ENCODE measurements at regions not wholly inside any gene's neighbourhood (a gene's known extent, or its start where the extent isn't known, plus 50 kb on each side); places are given as distances from the start of the nearest gene placed in this dataset.

DNA sequence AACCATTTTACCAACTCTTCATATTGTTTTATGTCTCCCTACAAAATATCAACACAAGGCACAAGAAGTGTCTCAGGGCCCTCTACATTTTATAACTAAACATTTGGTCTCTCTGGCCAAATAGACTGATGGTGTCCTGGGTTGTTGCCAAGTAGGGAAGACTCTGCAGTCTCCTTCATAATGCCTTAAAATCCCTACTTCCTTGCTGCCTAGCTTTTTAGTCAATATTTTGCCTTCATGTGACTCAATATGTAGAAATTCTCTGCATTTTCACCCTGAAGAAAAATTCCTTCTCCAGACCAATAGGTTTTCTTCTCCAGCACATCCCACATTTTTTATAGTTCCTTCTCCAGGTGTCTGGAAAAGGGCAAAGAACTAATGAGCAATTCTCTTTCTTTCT is 72.6 kb upstream of the IPO9 start:
- no peak overlapping the region for H3K4me3 ChIP-seq
- no peaks in the 10 kb centered on the region for H3K36me3 ChIP-seq
- H3K4me1 ChIP-seq, result peaks cover 5 to 10% of the 10 kb centered on the region in 2 donors
- TF ChIP-seq, protein P1, sequence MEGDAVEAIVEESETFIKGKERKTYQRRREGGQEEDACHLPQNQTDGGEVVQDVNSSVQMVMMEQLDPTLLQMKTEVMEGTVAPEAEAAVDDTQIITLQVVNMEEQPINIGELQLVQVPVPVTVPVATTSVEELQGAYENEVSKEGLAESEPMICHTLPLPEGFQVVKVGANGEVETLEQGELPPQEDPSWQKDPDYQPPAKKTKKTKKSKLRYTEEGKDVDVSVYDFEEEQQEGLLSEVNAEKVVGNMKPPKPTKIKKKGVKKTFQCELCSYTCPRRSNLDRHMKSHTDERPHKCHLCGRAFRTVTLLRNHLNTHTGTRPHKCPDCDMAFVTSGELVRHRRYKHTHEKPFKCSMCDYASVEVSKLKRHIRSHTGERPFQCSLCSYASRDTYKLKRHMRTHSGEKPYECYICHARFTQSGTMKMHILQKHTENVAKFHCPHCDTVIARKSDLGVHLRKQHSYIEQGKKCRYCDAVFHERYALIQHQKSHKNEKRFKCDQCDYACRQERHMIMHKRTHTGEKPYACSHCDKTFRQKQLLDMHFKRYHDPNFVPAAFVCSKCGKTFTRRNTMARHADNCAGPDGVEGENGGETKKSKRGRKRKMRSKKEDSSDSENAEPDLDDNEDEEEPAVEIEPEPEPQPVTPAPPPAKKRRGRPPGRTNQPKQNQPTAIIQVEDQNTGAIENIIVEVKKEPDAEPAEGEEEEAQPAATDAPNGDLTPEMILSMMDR (IDR thresholded peaks at IDR 0.05), result no peak
- H3K9me3 ChIP-seq, result no peaks in the 10 kb centered on the region
- peak in 1 of 4 donors; percentile 53 for DNase-seq
- intact Hi-C loops (cut with DNase I), result no loop called here
- H3K27ac ChIP-seq, result no peak overlapping the region
- H3K27me3 ChIP-seq, result no peaks in the 10 kb centered on the region
- ATAC-seq, result no peak

DNA sequence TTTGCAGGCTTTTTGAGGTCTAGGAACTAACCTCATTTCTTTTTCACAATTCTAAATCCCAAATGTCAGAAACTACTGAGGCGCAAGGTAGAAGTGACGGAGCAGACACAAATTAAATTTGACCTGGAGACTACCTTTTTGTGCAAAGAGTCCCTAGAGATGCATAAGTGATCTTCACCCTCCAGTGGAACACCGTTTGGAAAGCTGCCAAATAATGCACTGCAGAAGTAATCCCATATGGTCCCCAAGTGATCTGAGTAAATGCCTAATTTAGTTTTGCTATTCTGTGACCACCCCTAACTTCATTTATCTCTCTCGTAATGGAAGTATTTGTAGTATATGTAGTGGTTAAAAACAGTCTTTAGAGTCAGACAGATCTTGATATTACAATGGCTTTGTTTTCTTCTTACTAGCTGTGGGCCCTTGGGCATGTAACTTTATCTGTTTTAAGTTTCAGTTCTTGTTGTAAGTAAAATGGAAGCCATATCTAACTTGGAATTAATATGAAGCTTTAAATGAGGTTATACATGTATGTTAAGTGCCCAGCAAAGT is 70.4 kb upstream of the IPO9 start:
- TF ChIP-seq, protein P1 (IDR thresholded peaks at IDR 0.05), result no peak
- no peak overlapping the region for H3K4me3 ChIP-seq
- ATAC-seq, result no peak
- H3K27ac ChIP-seq, result no peak overlapping the region
- H3K36me3 ChIP-seq, result no peaks in the 10 kb centered on the region
- H3K9me3 ChIP-seq, result no peaks in the 10 kb centered on the region
- intact Hi-C loops (cut with DNase I), result no loop called here
- no peak for DNase-seq
- H3K27me3 ChIP-seq, result no peaks in the 10 kb centered on the region
- H3K4me1 ChIP-seq, result peaks cover 2 to 5% of the 10 kb centered on the region in 2 donors

DNA sequence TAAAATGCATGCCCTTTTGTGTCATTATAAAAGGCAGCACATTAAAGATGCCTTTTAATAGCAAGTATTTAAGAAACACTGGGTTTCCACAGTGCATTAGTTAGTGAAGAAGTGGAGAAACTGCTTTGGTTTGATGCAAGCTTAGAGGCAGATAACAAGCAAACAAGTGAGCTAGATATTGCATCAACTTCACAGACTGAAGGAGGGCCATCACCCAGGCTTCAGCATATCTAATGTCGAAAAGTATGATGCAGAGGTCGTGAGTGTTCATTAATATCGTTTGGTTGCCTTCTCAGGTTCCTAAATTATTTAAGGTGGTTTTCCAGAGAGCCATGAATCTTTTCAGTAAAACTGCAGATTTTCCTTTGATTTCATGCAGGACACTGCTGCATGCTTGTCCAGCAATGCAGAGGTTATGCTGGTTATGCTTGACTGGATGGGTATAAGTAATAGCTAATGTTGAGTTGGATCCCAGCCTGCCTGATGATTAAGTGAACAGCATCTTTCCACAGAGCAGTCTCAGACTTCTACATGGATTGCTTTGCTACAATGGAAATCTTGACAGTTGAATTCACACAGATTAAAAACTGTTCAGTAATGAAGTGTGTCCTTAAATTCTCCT is 69.7 kb upstream of the IPO9 start:
- DNase-seq (no peak), ATAC-seq (no peak)
- H3K27ac ChIP-seq, result peak overlapping the region in 1 of 2 donors; percentile 0
- H3K4me1 ChIP-seq, result peaks cover 0 to 5% of the 10 kb centered on the region in 2 donors
- intact Hi-C loops (cut with DNase I), result no loop called here
- H3K9me3 ChIP-seq, result no peaks in the 10 kb centered on the region
- TF ChIP-seq, protein P1 (IDR thresholded peaks at IDR 0.05), result no peak
- no peak overlapping the region for H3K4me3 ChIP-seq
- H3K36me3 ChIP-seq, result no peaks in the 10 kb centered on the region
- H3K27me3 ChIP-seq, result no peaks in the 10 kb centered on the region

DNA sequence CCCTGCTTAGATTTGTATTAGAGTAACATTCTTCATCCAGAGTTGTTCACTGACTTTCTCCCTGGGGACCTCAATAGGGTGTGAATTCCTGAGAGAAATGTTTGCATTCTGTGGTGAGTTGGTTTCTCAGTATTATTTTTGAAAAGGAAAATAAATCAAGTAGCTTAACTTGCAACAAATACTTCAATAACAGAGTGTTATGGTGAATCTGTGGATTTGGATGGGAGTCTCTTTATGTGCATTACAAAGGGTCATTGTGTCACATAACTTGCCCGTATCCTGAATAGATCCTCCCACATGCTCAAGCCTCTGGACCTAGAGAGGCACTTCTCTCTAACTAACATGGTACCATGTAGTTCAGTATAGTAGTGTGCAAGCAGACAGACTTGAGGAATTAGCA is 68.4 kb upstream of the IPO9 start:
- TF ChIP-seq, protein P1 (IDR thresholded peaks at IDR 0.05), result no peak
- Histone ChIP-seq H3K4me3 (no peak overlapping the region), H3K9me3 (no peaks in the 10 kb centered on the region), H3K27ac (no peak overlapping the region), H3K4me1 (peaks cover 0 to 5% of the 10 kb centered on the region in 2 donors), H3K27me3 (no peaks in the 10 kb centered on the region), H3K36me3 (no peaks in the 10 kb centered on the region)
- ATAC-seq (no peak), DNase-seq (no peak)
- intact Hi-C loops (cut with DNase I), result no loop called here

DNA sequence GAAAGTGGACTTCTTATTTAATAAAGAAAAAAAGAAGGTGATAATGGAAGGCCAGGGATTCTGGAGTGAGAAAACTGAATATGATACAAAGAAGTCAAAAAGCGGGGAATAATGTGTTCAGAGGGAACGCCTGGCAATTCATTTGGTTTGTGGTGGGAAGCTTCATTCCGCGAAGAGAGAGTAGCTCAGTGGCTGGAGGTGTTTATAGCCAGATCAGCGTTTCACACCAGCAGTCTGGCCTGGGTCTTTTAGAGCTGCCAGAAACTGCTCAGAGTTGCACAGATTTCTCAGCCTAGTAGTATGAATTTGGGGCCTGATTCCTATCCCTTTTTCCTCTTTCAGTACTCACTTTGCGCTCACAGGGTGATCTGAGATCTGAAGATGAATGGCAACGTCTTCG is 67.8 kb upstream of the IPO9 start:
- Histone ChIP-seq H3K27ac (peak overlapping the region in 1 of 2 donors; percentile 27), H3K9me3 (no peaks in the 10 kb centered on the region), H3K4me1 (peaks cover 0 to 5% of the 10 kb centered on the region in 2 donors), H3K36me3 (no peaks in the 10 kb centered on the region), H3K27me3 (no peaks in the 10 kb centered on the region), H3K4me3 (no peak overlapping the region)
- DNase-seq (no peak), ATAC-seq (no peak)
- intact Hi-C loops (cut with DNase I), result no loop called here
- TF ChIP-seq, protein P1 (IDR thresholded peaks at IDR 0.05), result no peak

All from left lung (tissue), 4 donors.